ENCODE measurements at regions not wholly inside any gene's neighbourhood (a gene's known extent, or its start where the extent isn't known, plus 50 kb on each side); places are given as distances from the start of the nearest gene placed in this dataset.

DNA sequence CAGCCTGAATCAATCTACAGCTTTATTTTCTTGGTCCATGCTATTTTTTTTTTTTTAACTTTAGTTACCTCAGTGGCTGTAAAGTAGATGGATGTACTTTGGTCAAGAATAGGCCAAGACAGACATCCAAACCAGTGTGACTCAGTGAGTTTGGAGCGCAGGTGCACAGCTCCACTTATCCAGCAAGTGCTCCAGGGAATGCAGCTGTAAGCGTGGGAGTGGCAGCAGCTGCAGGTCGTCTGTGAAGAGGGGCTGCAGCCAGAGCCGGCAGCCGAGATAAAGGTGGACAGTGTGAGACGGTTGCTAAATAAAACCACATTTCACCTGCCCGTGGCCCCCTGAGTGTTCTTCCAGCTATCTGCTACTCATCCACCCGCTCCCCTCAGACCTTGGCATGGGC, 1018.7 kb downstream of the AACS start:
- ChIA-PET CTCF (interaction anchor here (0.5 to 0.6 kb wide), 3 partner anchors 16 to 913 kb away, joined by 3 to 4 read pairs (median 4); no protein-coding TSS in a partner anchor), POLR2A (ENCODE audit: low non-redundant PET) (no interaction called here)
- no peak overlapping the region for H3K27ac ChIP-seq
- no peak for DNase-seq (ENCODE audit: low spot score)
- TF ChIP-seq CTCF (conservative IDR thresholded peaks at IDR 0.05; ENCODE audit: low read depth), result no peak

DNA sequence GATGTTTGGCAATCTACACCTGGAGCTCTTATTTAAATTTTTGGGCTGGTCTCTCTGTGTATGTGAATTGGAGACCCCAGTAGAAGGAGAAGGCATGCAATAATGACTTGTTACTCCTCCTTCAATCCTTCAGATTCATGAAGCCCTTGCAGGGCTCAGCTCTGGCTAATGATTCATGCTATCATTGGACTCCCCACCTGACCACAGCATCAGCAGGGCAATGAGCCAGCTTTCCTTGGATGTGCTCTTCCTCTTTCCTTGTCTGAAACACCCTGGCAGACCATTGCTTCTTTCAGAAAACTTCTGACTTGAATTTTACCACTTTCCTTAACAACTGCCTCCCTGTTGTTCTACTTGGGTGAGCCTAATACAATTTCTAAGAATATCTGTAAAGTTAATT, 1019.2 kb downstream of the AACS start:
- no peak for TF ChIP-seq CTCF (conservative IDR thresholded peaks at IDR 0.05; ENCODE audit: low read depth)
- ChIA-PET CTCF (interaction anchor here (0.5 to 0.7 kb wide), 5 partner anchors 16 to 914 kb away, joined by 3 to 5 read pairs (median 3); no protein-coding TSS in a partner anchor), POLR2A (ENCODE audit: low non-redundant PET) (no interaction called here)
- H3K27ac ChIP-seq, result no peak overlapping the region
- DNase-seq (ENCODE audit: low spot score), result no peak

- ChIA-PET CTCF (interaction anchor here (0.6 kb wide), 1 partner anchor 31 kb away, joined by 3 read pairs; no protein-coding TSS in a partner anchor), POLR2A (ENCODE audit: low non-redundant PET) (no interaction called here)
- no peak overlapping the region for H3K27ac ChIP-seq
- DNase-seq (ENCODE audit: low spot score), result no peak
- TF ChIP-seq CTCF (conservative IDR thresholded peaks at IDR 0.05; ENCODE audit: low read depth), result no peak
Measured at GRCh38 chr12:126086242-126086641, 1021.0 kb downstream of the AACS start.

DNA sequence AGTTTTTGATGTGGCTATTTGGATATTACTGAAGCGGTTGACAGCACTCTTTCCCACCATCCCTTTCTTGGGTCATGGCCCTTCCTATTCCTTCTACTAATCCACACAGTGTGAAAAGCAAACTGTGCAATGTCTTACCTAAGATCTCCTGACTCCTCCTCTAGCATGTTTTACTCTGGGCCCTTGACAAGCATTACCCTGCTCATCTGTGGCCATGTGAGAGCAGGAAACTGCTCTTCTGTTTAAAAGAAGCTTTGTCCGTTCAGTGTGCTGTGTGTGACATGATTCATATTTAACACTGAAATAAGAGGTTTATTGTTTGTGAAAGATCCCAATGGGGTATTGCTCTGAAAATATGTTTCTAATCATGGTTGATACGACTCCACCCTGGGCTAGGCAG, 1022.5 kb downstream of the AACS start:
- no peak for DNase-seq (ENCODE audit: low spot score)
- H3K27ac ChIP-seq, result no peak overlapping the region
- ChIA-PET CTCF (no interaction called here), POLR2A (ENCODE audit: low non-redundant PET) (no interaction called here)
- TF ChIP-seq CTCF (conservative IDR thresholded peaks at IDR 0.05; ENCODE audit: low read depth), result no peak

GRCh38 chr12:126093908-126094307, 1028.7 kb downstream of the AACS start:
- CTCF ChIA-PET, result interaction anchor here (0.6 kb wide), 1 partner anchor 1283 kb away, joined by 4 read pairs; no protein-coding TSS in a partner anchor
- TF ChIP-seq CTCF (conservative IDR thresholded peaks at IDR 0.05; ENCODE audit: low read depth), result no peak
- POLR2A ChIA-PET (ENCODE audit: low non-redundant PET), result no interaction called here
- DNase-seq (ENCODE audit: low spot score), result peak; percentile 47
- no peak overlapping the region for H3K27ac ChIP-seq

- DNase-seq (ENCODE audit: low spot score), result no peak
- POLR2A ChIA-PET (ENCODE audit: low non-redundant PET), result no interaction called here
- no peak overlapping the region for H3K27ac ChIP-seq
- no peak for TF ChIP-seq CTCF (conservative IDR thresholded peaks at IDR 0.05; ENCODE audit: low read depth)
- CTCF ChIA-PET, result no interaction called here
Measured at GRCh38 chr12:126095748-126096510, 1030.7 kb downstream of the AACS start.

All from RWPE1 (cell line).